ENCODE measurements at regions not wholly inside any gene's neighbourhood (a gene's known extent, or its start where the extent isn't known, plus 50 kb on each side); places are given as distances from the start of the nearest gene placed in this dataset.
A peak's percentile ranks its signal among the peaks of the same experiment; 100 is the strongest.

DNA sequence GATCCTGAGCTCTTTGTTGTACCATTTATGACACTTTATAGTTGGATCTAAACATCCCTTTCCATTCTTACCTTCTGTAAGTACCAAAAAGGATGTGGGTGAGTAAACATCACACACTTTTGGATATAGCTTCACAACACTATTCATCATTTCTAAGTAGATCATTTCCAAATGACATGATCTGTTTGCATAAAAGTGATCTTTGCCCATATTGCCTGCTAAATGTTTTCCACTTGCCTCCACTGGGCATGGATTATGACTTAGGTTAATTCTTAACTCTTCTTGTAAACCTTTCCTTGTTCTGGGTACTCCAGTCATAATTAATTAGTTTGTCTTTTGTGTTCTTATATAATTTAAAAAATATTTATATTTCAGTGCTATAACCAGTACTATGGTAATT, 244.9 kb upstream of the AGA start:
- no peaks in the 10 kb centered on the region for H3K9me3 ChIP-seq (ENCODE audit: control insufficient read depth in 2 of 3, insufficient read depth in 1 of 3, low read length in 3 of 3)
- intact Hi-C loops (cut with DNase I), result no loop called here
- TF ChIP-seq, protein P1, sequence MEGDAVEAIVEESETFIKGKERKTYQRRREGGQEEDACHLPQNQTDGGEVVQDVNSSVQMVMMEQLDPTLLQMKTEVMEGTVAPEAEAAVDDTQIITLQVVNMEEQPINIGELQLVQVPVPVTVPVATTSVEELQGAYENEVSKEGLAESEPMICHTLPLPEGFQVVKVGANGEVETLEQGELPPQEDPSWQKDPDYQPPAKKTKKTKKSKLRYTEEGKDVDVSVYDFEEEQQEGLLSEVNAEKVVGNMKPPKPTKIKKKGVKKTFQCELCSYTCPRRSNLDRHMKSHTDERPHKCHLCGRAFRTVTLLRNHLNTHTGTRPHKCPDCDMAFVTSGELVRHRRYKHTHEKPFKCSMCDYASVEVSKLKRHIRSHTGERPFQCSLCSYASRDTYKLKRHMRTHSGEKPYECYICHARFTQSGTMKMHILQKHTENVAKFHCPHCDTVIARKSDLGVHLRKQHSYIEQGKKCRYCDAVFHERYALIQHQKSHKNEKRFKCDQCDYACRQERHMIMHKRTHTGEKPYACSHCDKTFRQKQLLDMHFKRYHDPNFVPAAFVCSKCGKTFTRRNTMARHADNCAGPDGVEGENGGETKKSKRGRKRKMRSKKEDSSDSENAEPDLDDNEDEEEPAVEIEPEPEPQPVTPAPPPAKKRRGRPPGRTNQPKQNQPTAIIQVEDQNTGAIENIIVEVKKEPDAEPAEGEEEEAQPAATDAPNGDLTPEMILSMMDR (IDR thresholded peaks at IDR 0.05; ENCODE audit: borderline replicate concordance, extremely low read depth, insufficient read depth), result no peak
- H3K36me3 ChIP-seq (ENCODE audit: control insufficient read depth in 2 of 3, insufficient read depth in 3 of 3, low read length in 3 of 3), result no peaks in the 10 kb centered on the region
- no peaks in the 10 kb centered on the region for H3K27me3 ChIP-seq (ENCODE audit: control insufficient read depth, insufficient read depth, low read length)
- no peak overlapping the region for H3K9ac ChIP-seq (ENCODE audit: low read length in 3 of 3)
- no peak overlapping the region for H3K4me3 ChIP-seq (ENCODE audit: low read length in 3 of 3)
- peak; percentile 66 for FAIRE-seq
- peak in 1 of 5 donors; percentile 5 for DNase-seq
- no peak overlapping the region for H3K27ac ChIP-seq (ENCODE audit: low read depth in 2 of 2, low read length in 2 of 2)
- H3K4me1 ChIP-seq (ENCODE audit: control insufficient read depth in 2 of 3, insufficient read depth in 2 of 3, low read depth in 1 of 3, low read length in 3 of 3), result no peaks in the 10 kb centered on the region

DNA sequence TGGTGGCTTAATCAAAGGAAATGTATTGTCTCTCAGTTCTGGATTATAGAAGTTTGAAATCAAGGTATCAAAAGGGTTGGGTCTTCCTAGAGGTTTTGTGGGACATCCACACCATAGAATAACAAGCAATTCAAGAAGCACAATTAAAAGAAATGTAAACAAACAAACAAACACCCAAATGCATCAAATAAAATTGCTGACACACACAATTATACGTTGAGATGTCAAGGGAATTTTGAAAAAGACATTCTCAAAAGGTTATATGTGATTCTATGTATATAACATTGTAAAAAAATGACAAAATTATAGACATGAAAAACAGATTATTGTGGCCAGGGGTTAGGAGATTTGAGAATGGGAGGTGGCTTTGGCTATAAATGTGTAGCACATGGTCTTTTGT, 250.7 kb upstream of the AGA start:
- FAIRE-seq (no peak), DNase-seq (no peak)
- Histone ChIP-seq H3K27ac (ENCODE audit: low read depth in 2 of 2, low read length in 2 of 2) (no peak overlapping the region), H3K9ac (ENCODE audit: low read length in 3 of 3) (no peak overlapping the region), H3K27me3 (ENCODE audit: control insufficient read depth, insufficient read depth, low read length) (no peaks in the 10 kb centered on the region), H3K4me1 (ENCODE audit: control insufficient read depth in 2 of 3, insufficient read depth in 2 of 3, low read depth in 1 of 3, low read length in 3 of 3) (no peaks in the 10 kb centered on the region), H3K36me3 (ENCODE audit: control insufficient read depth in 2 of 3, insufficient read depth in 3 of 3, low read length in 3 of 3) (no peaks in the 10 kb centered on the region), H3K9me3 (ENCODE audit: control insufficient read depth in 2 of 3, insufficient read depth in 1 of 3, low read length in 3 of 3) (no peaks in the 10 kb centered on the region), H3K4me3 (ENCODE audit: low read length in 3 of 3) (no peak overlapping the region)
- TF ChIP-seq, protein P1 (IDR thresholded peaks at IDR 0.05; ENCODE audit: borderline replicate concordance, extremely low read depth, insufficient read depth), result no peak
- intact Hi-C loops (cut with DNase I), result no loop called here

DNA sequence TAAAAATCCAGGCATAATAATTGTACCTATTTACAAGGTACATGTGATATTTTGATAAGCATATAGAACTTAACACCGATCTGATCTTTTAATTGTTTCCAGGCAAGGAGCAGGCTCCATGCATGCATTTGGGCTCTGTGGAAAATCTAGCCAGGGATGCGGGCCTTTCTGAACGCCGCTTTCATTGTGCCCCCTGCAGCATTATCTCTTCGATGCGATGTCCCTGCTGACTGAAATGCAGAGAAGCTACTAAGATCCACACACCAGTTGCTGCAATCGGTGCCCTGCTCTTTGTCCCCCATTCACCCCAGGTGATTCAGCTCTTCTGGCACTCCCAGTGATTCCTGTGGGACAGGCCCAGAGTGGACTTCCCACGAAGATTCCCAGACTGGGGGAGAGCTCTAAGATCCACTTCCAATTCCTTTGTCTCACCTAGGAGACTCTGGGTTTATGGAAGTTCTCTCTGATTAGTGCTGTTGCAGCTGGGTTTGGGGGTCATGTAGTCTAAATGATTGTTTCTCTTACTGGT, 254.3 kb upstream of the AGA start:
- no peak overlapping the region for H3K9ac ChIP-seq (ENCODE audit: low read length in 3 of 3)
- H3K9me3 ChIP-seq (ENCODE audit: control insufficient read depth in 2 of 3, insufficient read depth in 1 of 3, low read length in 3 of 3), result no peaks in the 10 kb centered on the region
- TF ChIP-seq, protein P1 (IDR thresholded peaks at IDR 0.05; ENCODE audit: borderline replicate concordance, extremely low read depth, insufficient read depth), result no peak
- intact Hi-C loops (cut with DNase I), result no loop called here
- H3K27me3 ChIP-seq (ENCODE audit: control insufficient read depth, insufficient read depth, low read length), result no peaks in the 10 kb centered on the region
- H3K4me1 ChIP-seq (ENCODE audit: control insufficient read depth in 2 of 3, insufficient read depth in 2 of 3, low read depth in 1 of 3, low read length in 3 of 3), result no peaks in the 10 kb centered on the region
- no peaks in the 10 kb centered on the region for H3K36me3 ChIP-seq (ENCODE audit: control insufficient read depth in 2 of 3, insufficient read depth in 3 of 3, low read length in 3 of 3)
- H3K4me3 ChIP-seq (ENCODE audit: low read length in 3 of 3), result no peak overlapping the region
- no peak overlapping the region for H3K27ac ChIP-seq (ENCODE audit: low read depth in 2 of 2, low read length in 2 of 2)
- DNase-seq (no peak), FAIRE-seq (no peak)

All from kidney (tissue), 13 donors.